Suppressor macrophage treated with lipopolysaccharide for 1 hour (primary cell): ENCODE measurements at regions not wholly inside any gene's neighbourhood (a gene's known extent, or its start where the extent isn't known, plus 50 kb on each side); places are given as distances from the start of the nearest gene placed in this dataset.
"Not testable (repeated sequence)": the region's sequence is repeated elsewhere in the genome, so short reads cannot be mapped to it uniquely, and the experiment has no call there.

ENCODE experiments used
- DNase-seq, 3 donors: peaks; one replicate each; pipeline ENCODE4 v3.0.0-alpha.2; 2020 to 2022

DNA sequence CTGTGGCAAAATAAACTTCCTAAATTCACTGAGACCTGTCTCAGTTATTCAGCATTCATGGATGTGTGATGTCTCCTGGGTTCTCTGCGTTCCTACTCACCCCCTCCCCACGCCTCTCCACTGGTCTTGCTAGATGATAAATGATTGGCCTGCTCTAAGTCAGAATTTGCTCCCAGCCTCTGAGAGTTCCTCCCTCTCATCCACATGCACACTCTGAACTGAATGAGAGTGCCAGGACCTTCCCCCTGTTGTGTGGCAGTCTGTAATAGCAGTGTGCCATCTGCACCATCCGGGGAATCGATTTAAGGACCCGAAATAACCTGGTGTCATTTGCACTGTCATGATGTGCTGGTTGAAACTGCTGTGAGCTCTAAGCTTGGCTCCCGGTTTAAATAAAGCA is 135.8 kb upstream of the AFDN start:
- no peak for DNase-seq

DNA sequence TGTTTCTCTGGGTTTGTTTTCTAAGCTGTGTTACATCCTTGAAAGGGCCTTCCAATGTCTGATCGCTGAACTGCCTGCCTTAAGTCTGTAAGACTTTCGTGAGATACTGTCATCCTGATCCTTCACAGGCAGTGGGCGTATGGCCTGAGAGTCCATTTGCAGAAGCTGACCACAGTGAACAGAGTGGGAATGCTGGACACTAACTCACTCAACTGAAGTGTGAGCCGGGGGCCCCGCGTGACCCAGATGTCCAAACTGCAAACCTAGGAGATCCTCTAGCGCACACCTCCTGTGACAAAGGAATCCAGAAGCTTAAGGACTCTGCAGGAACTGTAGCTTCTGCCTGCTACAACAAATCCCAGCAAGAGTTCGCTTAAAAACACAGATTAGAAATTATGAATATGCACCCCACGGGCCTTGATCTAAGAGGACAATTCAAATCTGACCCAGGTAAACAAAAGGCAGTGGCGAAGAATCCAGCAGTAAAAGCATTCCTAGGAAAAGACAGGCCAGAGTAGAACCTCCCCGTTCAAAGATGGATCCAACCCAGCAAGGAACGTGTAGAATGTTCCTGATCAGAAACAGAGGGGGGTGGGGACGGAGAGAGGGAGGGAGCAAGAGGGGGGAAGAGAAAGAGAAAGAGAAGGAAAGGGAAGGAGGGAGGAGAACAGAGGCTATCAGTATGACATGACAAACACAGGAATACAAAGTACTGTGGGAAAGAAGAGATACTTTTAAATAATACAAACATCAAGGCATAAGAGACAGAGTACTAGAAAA is 135.0 kb upstream of the AFDN start:
- no peak for DNase-seq

DNA sequence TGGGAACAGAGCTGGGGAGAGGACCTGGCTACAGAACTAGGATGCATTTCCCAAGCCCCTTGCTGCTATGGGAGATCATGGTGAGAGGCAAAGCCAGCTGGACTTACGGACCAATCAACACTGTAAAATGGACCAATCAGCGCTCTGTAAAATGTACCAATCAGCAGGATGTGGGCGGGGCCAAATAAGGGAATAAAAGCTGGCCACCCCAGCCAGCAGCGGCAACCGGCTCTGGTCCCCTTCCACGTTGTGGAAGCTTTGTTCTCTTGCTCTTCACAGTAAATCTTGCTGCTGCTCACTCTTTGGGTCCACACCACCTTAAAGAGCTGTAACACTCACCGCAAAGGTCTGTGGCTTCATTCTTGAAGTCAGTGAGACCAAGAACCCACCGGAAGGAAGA is 133.2 kb upstream of the AFDN start:
- DNase-seq = not testable (repeated sequence)

DNA sequence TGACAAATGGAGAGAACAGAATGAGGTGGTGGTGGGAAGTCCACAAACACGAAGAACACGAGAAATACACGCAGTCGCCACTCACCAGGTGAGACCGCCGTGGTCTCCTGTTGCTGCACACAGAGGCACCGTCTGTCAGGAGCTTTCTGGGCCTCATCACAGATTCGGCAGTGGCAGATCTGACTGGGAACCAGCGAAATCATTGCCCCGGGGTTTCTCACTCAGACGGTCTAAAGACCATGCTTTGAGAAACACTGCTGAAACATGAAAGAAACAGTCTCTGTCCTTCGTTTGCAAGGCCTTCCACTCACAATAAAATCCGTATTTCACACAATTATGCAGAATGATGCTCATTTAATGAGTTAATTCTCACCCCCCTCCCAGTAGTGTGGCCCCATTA is 130.9 kb upstream of the AFDN start:
- DNase-seq = no peak

DNA sequence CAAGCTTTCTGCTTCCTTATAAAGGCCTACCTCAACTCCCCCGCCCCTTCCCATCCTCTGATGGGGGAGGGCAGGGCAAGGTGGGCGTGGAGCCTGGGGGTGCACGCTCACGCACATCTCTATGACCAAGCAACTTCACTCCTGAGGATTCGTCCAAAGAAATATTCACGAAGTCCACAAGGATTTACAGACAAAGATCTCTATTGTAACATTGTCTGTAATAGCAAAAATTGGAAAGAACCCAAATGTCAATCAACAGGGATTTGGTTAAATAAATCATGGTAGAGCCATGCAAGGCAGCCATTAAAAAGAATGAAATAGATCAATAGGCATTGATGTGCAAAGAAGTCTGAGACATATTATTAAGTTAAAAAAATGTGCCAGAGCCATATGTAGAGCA is 130.4 kb upstream of the AFDN start:
- no peak for DNase-seq

DNA sequence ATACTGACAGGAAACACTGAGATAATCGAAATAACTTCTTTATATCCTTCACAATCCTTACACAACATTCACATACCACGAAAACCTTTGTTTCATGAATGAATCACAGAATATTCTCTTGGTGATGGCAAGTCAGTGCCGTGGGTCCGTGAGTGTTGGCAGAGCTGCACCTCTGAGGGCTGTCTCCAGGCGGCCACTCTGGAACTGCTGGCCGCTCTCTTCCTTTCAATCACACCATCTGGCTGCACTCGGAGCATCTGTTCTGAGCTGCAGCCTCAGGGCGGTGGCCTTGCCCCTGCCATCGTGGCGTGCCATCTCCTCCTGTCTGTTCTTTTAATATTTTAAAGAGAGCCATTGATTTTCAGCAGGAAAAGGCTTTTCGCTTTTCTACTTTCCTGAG is 129.4 kb upstream of the AFDN start:
- DNase-seq = no peak

DNA sequence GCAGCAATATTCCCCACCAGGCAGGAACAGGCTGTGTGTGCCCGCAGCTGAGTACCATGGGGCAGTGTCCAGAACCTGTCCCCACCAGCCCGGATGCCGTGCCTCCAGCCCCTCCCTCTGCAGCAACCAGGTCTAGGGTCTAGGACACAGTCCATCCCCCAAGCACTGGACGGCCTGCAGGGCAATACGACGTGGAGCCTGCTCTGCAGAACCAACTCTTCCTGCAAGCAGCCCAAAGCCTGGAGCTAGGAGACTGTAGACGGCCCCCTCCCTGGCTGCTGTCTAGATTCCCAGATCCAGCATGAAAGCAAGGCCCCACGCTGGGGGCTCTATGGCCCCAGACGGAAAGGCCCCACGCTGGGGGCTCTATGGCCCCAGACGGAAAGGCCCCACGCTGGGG is 128.2 kb upstream of the AFDN start:
- DNase-seq = no peak

DNA sequence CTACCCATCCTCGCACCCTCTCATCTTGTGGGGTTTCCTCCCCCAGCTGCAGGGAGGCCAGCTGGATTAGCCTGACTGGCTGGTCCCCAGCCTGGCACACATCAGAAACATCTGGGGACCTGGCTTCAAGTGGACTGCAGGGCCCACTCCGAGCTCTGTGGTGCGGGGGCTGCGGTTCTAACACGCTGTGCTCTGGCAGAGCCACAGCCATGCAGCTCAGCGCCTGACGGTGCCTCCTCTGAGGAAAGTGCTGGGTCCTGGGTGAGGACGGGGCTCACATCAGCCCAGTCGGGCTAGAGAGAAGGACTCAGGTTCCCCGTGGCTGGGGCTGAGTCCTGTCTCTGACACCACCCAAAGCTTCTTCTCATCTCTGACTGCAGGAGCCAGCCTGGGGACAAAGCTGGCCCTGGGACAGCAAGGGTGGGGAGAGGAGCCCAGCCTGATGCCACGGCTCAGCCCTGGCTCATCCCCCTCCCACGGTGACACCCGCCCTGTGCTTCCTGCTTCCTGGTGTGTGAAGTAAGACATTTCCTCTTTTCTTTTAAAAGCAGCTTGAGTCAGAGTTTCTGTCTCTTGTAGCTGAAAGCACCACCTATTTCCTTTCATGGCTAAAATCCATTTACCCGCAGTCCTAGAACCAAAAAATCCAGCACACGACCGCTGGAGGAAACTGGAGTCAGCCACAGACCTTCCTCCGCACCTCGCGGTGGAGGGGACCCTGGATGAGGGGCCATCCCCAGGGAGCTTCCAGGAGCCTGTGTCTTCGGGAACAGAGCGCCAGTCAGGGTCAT is 127.4 kb upstream of the AFDN start:
- peak; percentile 91 to 95 (median 93) for DNase-seq

DNA sequence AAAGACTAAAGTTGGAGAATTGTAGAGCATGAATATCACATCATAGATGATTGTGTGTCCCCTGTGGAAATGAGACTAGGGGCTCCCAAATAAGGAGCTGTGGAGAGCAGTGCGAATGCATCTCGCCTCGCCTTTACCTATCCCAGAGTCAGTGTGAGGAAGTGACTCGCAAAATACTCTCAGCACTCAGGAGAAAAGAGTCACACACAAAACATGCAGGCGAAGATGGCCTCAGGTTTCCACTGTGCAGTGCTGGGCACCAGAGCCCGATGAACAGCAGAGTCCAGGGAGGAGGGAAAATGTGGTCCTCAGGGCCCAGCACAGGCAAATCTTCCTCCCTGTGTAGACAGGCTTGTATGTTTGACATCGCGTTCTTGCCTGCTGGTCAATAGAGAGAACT is 126.5 kb upstream of the AFDN start:
- no peak for DNase-seq

DNA sequence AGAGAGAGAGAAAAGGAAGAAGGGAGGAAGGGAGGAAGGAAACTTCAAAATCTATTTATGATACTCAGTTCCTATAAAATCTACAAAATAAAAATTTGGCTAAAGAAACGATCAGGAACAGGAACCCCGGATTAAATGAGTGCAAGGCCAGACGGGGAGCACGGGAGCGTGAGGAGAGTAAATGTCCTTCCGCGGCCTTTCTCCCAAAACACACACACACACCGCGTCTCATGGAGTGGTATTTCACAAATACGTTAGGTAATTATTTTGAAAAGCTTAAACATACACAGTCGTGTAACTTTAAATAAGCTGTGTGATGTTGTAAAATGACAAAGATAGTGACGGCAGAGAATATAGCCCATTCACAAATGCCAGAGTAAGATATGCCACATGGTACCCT is 125.7 kb upstream of the AFDN start:
- no peak for DNase-seq

DNA sequence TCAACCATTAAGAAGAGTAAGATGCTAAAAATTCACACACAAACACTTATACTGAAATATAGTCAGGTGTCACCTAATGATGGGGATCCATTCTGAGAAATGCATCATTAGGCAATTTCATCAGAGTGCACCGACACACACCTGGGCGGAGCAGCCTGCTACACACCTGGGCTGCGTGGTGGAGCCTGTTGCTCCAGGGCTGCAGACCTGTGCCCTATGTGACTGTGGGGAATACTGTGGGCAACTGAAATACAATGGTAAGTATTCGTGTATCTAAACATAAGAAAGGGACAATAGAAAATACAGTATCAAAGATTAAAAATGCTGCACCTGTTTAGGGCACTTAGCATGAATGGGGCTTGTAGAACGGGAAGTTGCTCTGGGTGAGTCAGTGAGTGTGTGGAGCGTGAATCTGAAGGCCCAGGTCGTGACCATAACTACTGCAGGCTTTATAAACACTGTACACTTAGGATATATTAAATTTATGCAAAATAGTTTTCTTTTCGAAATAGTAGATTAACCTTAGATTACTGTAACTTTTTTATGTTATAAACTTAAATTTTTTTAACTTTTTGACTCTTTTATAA is 124.4 kb upstream of the AFDN start:
- peak in 2 of 3 donors; percentile 33 to 51 for DNase-seq

DNA sequence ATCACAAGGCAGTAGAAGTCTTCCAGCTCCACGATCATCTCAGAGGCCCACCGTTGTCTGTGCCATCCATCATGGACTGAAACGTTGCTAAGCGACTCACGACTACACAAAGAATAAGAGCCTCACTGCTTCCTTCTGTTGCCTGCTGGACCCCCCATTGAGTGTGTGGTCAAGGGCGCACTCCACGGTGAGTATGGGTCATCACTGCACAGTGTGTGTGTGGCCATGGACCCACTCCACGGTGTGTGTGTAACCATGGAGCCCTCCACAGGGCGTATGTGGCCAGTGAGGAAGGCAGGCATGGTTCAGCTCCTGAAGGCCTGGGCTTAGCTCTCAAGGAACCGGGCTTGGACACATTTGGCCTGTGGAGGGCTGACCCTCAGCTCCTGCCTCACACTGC is 123.4 kb upstream of the AFDN start:
- no peak for DNase-seq

DNA sequence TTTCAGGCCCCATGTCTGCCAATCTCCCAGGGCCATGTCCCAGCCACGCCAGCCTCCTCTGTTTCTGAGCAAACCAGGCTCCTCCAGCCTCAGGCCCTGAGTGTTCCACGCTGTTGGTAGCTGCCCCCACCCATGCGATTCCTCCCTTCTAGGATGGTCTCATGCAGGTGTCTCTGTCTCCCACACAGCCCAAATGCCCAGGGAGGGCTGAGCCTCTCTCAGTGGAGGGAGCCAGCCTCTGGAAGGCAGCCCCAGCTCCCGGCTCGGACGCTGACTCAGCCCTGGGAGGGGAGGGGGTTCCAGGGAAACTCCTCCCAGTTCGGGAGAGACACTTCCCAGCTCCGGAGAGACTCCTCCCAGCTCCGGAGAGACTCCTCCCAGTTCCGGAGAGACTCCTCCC is 122.9 kb upstream of the AFDN start:
- DNase-seq = no peak

DNA sequence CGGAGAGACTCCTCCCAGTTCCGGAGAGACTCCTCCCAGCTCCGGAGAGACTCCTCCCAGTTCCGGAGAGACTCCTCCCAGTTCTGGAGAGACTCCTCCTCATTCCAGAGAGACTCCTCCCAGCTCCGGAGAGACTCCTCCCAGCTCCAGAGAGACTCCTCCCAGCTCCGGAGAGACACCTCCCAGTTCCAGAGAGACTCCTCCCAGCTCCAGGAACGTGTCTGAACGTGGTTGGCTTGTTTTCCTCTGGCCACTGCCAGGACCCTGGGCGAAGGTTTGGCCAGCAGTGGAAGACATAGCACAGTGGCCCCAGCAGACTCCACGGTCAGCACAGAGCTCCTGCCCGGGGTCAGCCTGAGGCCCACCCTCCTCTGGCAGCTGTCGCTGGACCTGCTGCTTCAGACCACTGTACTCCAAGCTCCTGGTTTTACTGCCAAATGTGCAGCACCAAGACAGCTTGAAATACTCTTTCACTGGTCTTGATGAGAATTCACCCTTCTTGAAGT is 122.3 kb upstream of the AFDN start:
- no peak for DNase-seq

DNA sequence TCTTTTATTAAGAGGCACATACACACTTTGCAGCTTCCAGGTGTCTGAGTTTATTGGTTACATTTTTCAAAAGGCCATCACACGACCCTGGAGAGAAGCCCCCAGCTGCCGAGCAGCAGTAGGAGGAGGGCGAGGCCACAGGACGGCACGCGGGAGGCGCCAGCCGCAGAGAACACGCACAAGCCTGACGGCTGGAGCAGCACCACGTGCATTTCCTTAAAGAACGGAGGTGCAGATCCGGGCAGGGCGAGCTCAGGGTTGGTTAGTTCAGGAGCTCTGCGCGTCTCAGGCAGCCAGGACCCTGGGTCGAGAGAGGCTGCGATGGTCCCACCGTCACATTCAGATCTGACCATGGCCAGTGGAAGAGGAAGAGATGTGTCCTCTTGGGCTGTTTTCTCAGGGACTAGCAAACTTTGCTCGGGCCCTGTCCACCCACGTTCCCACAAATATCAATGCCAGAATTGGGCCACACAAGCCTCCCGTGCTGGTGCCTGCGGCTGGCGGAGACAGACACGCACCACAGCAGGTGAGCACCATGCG is 121.4 kb upstream of the AFDN start:
- no peak for DNase-seq

DNA sequence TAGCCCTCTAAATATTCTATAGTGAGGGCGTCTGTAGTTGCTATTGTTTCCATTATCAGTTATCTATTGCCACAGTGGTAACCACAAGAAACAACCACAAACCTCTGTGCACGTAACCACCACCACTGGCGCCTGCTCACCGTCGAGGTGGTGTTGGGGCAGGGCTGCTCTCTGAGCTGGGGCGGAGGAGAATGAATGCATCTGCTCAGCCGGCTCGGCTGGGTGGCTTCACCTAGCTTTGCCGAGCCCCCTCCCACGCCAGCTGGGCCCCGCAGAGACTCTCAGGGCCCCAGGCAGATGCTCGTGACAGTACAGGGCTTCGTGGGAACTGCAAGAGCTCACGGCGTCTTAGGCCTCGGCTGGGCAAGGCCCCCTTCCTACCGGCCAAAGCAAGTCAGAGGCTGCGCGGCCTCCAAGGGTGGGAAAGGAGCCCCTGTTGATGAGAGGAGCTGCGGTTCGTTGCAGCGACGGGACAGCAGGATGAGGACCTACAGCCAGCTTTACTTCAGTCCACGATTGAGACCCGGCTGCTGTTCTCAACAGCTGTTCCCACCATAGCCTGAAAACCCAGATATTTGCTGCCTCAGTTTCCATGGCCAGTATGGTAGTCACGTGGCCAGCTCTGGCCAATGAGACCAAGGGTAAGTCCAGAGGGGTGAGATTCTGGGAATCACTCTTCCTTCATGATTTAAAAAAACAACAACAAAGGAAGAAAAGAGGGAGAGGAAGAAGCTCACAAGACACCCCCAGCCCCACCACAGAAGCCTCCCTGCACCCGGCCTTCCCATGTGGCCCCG is 120.2 kb upstream of the AFDN start:
- DNase-seq = no peak

DNA sequence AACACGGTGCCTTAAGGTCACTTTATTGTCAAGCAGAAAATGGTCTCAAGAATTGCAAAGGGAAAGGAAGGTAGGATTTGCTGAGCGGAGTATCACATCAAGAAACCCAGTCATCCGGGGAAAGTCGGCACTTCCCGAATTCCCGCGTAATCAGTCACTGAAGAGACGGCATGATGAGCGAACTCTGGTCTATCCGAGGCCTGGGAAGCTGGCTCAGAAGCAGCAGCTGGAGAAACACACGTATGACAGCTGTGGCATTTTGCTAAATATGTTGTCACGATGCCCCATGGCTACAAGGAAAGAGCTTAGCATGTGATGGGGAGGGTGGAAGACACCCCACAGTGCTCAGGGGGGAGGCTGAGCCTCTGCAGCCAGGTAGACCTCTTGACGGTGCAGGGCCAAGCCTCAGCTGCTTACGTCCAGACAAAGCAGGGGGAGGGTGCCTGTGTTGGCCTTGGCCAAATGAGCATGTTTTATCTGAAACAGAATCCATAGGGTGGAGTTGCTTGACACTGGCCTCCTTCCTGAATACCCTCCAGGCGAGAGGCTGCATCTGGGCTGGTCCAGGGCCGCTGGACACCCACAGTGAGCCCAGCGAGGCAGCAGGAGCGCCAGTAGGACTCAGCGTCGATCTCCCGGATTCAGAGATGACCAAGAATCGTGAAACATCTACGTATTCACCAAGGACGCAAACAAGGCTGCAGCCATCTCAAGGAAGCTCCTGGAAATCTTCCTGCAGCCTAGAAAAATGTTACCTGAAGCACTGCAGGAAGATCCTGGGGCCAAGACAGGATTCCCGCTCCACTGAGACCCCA is 118.8 kb upstream of the AFDN start:
- no peak for DNase-seq

DNA sequence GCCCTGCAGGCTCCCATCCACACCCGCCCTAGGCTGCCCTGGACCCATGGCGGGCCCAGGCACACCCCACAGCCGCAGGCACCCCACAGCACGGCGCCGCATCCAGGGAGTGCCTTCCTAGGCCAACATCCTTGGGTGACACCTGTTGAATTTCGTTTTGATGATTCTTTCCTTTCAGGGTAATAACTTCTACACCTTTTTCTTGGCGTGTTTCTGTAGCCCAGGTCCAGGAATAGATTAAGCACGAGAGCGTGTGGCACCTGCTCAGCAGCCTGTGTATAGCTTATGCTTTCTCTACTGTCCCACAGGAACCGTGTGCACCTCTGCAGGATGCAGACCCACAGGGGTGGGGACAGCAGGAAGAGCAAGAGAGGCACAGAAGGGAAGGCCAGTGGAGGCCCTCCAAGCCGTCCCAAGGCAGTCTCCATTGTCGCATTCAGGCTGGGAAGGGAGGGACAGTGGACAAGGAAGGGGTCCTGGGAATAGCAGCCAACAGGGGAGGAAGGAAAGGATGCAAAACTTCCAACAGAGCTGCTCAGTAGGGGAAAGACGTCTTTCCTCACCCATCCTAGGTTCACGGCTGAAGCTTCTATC is 118.1 kb upstream of the AFDN start:
- no peak for DNase-seq

DNA sequence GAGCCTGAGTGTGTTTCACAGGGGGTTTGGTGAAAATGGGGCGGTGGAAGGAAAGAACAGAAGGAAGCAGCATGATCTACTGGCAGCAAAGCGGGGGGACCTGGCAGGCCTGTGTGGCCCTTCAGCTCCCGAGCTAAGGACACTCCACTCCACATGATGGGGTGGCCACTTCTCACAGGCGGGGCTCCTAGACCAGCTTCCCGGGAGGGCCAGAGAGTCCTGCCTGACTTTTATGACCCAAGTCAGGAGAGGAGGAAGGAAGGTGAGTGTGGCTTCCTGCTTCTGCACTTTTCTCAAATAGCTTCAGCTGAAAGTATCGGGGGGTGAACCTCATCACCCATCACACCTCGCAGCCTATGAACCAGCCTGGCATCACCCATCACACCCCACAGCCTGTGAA is 117.5 kb upstream of the AFDN start:
- DNase-seq = no peak

DNA sequence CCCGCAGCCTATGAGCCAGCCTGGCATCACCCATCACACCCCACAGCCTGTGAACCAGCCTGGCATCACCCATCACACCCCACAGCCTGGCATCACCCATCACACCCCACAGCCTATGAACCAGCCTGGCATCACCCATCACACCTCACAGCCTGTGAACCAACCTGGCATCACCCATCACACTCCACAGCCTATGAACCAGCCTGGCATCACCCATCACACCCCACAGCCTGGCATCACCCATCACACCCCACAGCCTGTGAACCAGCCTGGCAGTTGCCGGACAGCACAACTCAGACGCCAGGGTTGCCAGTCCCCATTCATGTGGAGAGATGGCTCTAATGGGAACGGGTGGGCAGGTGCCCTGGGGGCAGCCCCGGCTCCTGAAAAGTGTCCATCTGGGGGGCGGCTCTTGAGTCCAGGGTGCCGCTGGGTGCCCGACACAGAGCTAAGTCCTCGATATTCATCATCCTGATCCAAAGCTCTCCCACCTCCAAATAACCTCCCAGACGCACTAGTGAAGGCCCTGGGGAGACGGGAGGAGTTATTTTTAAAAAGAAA is 116.9 kb upstream of the AFDN start:
- DNase-seq = not testable (repeated sequence)

DNA sequence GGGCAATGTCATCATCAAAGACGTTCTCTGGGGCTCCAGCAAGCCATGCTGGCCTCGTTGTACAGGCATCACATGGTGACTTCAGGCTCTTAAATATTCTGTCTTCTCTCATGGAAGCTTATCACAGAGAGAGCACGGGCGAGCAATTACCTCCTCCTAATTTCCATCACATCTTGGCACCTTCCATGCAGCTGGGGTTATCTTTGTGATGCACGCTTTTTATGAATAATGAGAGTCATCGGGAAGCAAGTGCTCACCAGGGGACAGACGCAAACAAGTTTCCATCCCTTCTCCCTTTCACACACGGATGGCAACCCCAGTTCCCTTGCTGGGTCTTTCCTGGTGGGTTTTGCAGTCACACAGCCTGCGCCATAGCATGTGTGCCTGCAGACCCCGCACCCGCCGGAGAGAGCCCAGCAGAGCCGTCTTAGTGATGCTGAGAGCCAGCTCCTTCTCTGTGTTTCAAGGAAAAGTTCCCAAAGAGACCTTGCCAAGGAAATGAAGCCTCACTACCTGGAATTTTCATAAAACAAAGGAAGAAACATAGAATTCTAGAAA is 116.3 kb upstream of the AFDN start:
- no peak for DNase-seq
